ENCODE measurements at regions not wholly inside any gene's neighbourhood (a gene's known extent, or its start where the extent isn't known, plus 50 kb on each side); places are given as distances from the start of the nearest gene placed in this dataset.

DNA sequence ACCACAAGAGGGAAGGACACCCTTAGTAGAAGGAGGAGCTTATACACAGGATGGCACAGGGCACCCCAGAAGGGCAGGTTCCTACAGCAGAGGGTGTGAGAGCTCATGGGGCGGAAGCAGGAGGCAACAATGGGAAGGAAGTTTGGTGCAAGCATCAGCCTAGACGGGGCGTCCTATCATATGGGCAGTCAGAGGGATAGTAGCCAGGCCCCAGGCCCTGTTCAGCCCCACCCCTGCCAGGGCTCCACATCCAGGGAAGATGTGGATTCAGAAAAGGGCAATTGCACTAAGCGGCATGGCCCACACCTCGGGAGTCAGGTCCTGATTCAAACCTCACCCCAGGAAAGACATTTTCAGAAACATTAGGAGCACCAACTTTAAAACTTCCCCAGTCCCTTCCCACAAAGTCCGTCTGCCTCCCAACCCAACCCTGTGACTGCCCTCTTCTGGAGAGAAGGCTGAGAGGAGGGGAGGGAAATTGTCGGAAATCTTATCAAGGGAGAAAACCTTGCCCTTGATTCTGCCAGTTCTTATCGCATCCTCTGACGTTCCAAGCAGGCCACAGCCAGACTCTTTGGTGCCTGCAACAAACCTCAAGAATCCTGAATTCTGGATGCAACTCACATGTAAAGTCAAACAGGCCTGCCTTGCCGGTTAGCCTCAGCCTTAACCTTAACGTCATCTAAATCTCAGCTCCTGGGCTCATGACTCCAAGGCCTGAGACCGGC, 198.8 kb upstream of the CDH5 start:
- no peak for DNase-seq

GRCh38 chr16:66166490-66166889, 200.0 kb upstream of the CDH5 start:
- no peak for DNase-seq

DNA sequence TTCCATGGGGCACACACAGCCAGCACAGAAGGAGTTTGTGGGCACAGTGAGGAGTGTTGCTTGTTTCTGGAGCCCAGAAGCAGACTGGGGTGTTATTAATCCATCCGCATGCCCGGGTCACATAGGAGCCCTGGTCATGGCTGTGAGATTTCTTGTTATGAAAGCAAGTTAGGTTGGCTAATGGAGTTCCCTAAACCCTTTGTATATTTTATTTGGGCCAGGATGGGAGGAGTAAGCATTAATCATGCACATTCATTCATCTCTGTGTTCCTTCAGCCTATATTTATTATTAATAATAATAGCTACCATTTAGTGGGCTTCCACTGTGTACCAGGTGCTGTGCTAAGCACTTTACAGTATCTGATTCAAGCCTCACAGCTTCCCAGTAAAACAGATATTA, 200.6 kb upstream of the CDH5 start:
- no peak for DNase-seq

GRCh38 chr16:66164581-66165247, 201.8 kb upstream of the CDH5 start:
- no peak for DNase-seq

DNA sequence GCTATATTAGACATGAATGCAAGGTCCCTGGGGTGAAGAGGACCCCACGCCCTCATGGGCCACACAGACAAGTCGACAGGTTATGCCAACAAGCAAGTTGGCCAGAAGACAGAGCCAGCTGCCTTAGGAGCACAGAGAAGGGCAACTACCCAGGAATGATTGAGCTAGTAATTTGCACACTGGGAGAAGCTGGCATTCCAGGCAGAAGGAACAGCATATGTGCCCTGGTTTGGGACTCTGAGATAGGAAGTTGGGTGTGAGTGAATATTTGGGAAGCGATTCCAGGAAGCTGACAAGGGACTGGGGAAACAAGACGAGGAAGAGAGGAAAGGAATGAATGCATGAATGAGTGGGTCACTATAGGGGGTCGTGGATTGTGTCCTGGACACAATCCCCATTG, 203.7 kb upstream of the CDH5 start:
- no peak for DNase-seq

DNA sequence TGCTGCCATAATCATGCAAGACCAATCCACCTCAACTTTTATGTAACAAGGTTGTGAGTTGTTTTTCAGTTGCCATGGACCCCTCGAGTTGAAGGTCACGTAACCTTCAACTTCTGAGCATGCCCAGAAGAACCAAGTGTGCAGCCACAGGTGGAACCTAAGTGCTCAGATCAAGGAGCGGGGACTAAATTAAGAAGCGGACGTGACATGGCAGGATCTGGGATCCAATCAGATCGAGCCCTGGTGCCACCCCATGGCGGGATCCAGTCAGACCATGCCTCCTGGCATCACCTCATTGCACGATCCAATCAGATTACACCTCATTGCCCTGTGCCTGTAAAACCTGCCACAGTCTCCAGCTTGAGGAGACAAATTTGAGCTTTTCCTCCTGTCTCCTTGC, 204.5 kb upstream of the CDH5 start:
- no peak for DNase-seq

DNA sequence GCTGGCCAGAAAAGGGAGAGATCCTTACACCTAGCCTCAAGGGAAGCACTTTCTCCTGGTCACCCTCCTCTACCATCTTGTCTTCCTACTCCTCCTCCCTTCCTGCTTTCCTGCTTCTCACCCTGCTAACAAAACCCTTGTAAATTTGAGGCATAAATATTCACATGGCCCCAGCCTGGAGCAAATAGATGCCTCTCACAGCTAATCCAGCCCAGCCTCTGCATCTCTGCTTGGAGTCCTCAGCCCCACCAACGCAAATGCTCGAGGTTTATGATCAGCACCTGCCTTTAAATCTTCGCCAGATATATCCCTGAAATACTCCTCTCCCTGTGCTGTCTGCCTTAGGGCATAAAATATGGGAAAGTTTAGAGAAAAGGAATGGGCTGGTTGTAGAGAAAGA, 205.2 kb upstream of the CDH5 start:
- no peak for DNase-seq

DNA sequence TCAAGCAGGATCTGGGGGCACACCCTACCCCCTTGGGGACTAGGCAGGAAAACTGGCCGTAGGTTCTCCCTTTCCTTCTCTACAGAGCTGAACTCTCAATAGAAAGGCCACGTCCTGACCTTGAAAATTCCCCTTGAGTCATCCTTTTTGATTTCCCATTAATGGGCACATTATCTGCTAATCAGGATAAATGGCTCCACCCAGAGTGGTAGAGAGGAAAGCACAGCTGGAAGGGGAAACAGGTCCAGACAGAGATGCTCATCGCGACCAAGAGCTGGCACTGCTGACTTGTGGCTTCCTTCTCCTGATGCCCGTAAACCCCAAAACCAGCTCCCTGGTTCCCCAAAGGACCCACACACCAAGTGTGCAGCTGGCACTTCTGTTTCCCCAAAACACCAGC, 206.5 kb upstream of the CDH5 start:
- no peak for DNase-seq

- no peak for DNase-seq
Observed at GRCh38 chr16:66156538-66156937, 210.0 kb upstream of the CDH5 start.

GRCh38 chr16:66155933-66156332, 210.6 kb upstream of the CDH5 start:
- DNase-seq, result no peak

- no peak for DNase-seq
Observed at GRCh38 chr16:66154801-66155200, 211.7 kb upstream of the CDH5 start.

GRCh38 chr16:66152823-66153393, 213.6 kb upstream of the CDH5 start:
- no peak for DNase-seq

DNA sequence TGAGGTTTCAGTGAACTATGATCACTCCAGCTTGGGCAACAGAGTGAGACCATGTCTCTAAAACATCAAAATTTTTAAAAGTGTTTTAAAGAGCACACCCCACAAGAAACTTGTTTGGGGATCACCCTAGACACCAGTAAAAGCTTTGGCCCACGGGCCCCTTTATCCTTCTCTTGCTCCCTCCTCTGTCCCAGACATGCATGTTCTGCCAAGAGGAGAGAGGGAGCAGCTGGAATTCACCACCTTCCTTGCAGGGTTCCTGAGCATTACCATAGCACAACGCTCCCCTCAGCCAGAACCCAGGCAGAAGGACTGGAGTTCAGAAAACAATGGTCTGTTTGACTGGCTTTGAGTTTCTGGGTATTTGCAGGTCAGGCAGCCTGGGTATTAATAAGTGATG, 214.3 kb upstream of the CDH5 start:
- DNase-seq, result no peak

- no peak for DNase-seq
Observed at GRCh38 chr16:66150698-66151482, 215.6 kb upstream of the CDH5 start.

- DNase-seq, result no peak
Observed at GRCh38 chr16:66147291-66147690, 219.2 kb upstream of the CDH5 start.

GRCh38 chr16:66146798-66147197, 219.7 kb upstream of the CDH5 start:
- DNase-seq, result no peak

DNA sequence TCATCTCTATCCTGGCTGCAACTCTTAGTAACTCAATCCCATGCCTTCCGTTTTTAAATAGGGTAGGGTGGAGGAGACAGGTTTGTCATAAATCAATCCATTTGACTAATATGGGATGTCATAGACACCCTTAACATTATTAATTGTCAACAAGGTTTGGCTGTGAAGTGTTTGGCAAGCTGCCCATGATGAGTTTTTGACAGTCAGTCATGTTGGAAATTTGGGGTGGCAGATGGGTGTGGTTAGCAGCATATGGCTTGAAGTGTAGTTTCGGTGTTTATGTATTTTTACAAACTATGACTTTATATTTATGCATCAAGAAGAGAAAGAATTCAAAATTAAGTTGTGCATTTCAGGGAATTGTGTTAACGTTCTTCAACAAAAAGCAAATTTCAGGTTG, 221.8 kb upstream of the CDH5 start:
- no peak for DNase-seq

GRCh38 chr16:66143415-66143814, 223.1 kb upstream of the CDH5 start:
- no peak for DNase-seq

DNA sequence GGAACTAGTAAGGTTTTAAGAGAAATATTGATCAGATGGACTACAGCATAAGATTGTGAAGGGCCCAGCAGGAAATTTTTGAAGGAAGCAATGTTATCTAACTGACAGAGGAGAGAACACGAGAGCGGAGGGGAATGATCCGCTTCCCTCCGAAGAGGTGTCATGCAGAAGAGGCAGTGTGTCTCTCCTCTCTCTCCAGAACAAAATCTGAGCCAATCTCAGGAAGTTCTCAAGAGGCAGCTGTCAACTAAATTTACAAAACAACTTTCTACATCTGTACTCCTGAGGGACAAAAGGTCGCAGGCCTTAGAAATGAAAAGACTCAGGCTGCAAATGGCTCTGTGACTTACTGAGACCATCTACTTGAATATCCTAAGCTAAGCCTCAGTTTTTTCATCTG, 224.6 kb upstream of the CDH5 start:
- DNase-seq, result no peak

DNA sequence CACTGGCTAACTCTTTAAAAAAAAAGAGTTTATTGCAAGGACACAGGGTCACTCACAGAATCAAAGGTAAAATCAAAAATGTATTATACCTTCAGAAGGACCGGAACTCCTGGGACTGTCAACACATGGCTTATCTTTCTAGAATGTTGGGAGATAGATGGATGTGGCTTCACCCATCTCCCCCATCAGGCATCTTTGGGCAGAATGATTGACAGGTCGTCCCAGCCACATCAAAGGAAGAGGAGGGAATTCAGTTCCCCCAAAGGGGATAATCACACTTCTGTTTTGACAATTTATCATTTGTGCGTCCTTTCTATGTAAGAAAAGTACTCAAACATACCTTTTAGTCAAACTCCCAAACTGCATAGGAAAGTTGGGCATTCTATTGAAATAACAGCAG, 228.6 kb upstream of the CDH5 start:
- no peak for DNase-seq

DNA sequence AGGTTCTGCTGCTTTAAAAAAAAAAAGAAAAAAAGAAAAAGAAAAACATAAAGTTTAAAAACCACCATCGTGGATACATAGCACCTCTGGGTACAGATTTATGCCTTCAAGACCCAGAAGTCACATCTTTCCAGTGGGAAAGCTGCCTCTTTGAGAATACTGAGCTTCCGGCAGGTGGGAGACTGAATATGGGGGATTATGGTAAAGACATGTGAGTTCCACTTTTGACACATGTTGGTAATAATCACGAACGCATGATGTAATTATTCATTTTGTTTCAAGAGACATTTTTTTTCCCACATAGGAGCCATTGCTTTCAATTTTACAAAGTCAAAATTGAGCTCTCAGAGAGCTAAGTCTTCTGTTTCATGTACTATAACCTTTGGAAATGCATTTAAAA, 229.7 kb upstream of the CDH5 start:
- no peak for DNase-seq

GRCh38 chr16:66135838-66136237, 230.7 kb upstream of the CDH5 start:
- no peak for DNase-seq

- no peak for DNase-seq
Observed at GRCh38 chr16:66135421-66135831, 231.1 kb upstream of the CDH5 start.

GRCh38 chr16:66134875-66135274, 231.6 kb upstream of the CDH5 start:
- no peak for DNase-seq
